ENCODE measurements at regions not wholly inside any gene's neighbourhood (a gene's known extent, or its start where the extent isn't known, plus 50 kb on each side); places are given as distances from the start of the nearest gene placed in this dataset.

- Histone ChIP-seq H3K4me3 (ENCODE audit: low read length) (no peak overlapping the region), H3K9ac (ENCODE audit: low read length) (no peak overlapping the region), H3K9me2 (replicated peaks; ENCODE audit: low read length) (no peaks in the 10 kb centered on the region), H3K4me1 (ENCODE audit: insufficient read depth, low read length) (peaks cover 4% of the 10 kb centered on the region; the same call in 1 of the 2 replicates), H3F3A (ENCODE audit: low read length, unreplicated experiment) (no peaks in the 10 kb centered on the region), H4K20me1 (ENCODE audit: low read length) (no peaks in the 10 kb centered on the region), H2AFZ (ENCODE audit: low read length) (no peak overlapping the region), H3K27ac (ENCODE audit: low read length) (no peak overlapping the region), H3K36me3 (ENCODE audit: low read depth, low read length) (peaks cover 17% of the 10 kb centered on the region), H3K9me3 (ENCODE audit: low read length) (peaks cover 15% of the 10 kb centered on the region), H3K4me2 (ENCODE audit: low read length) (no peak overlapping the region), H3K79me2 (ENCODE audit: low read length) (peaks cover 78% of the 10 kb centered on the region), H3K27me3 (ENCODE audit: low read length) (no peaks in the 10 kb centered on the region)
- TF ChIP-seq CTCF (conservative IDR thresholded peaks at IDR 0.05; ENCODE audit: low read depth, low read length), result no peak
- TF ChIP-seq EZH2phosphoT487 (IDR thresholded peaks at IDR 0.05; ENCODE audit: borderline replicate concordance, low read length), result no peak
- TF ChIP-seq EZH2 (IDR thresholded peaks at IDR 0.05; ENCODE audit: low read length, unreplicated experiment), result no peak
- ATAC-seq, result no peak; the same call in 1 of the 2 replicates
- no TSS peak for BruUV-seq (replicated peaks)
- ChIA-PET CTCF (no interaction called here), POLR2A (ENCODE audit: unreplicated experiment) (no interaction called here)
- no peak for DNase-seq
- intact Hi-C loops (cut with micrococcal nuclease), result no loop called here
Measured at GRCh38 chr14:71597287-71597920, 334.8 kb upstream of the RGS6 start.

- no peaks in the 10 kb centered on the region for H3F3A ChIP-seq (ENCODE audit: low read length, unreplicated experiment)
- H3K36me3 ChIP-seq (ENCODE audit: low read depth, low read length), result peaks cover 17% of the 10 kb centered on the region
- H4K20me1 ChIP-seq (ENCODE audit: low read length), result no peaks in the 10 kb centered on the region
- no peaks in the 10 kb centered on the region for H3K27me3 ChIP-seq (ENCODE audit: low read length)
- H3K4me3 ChIP-seq (ENCODE audit: low read length), result no peak overlapping the region
- no TSS peak for BruUV-seq (replicated peaks)
- no peak overlapping the region for H3K9ac ChIP-seq (ENCODE audit: low read length)
- H3K27ac ChIP-seq (ENCODE audit: low read length), result no peak overlapping the region
- ChIA-PET POLR2A (ENCODE audit: unreplicated experiment) (no interaction called here), CTCF (no interaction called here)
- ATAC-seq, result no peak
- H3K4me2 ChIP-seq (ENCODE audit: low read length), result no peak overlapping the region
- intact Hi-C loops (cut with micrococcal nuclease), result no loop called here
- peaks cover 15% of the 10 kb centered on the region for H3K9me3 ChIP-seq (ENCODE audit: low read length)
- no peak overlapping the region for H2AFZ ChIP-seq (ENCODE audit: low read length)
- no peaks in the 10 kb centered on the region for H3K9me2 ChIP-seq (replicated peaks; ENCODE audit: low read length)
- H3K79me2 ChIP-seq (ENCODE audit: low read length), result peaks cover 82% of the 10 kb centered on the region
- no peak for TF ChIP-seq EZH2phosphoT487 (IDR thresholded peaks at IDR 0.05; ENCODE audit: borderline replicate concordance, low read length)
- no peak for TF ChIP-seq EZH2 (IDR thresholded peaks at IDR 0.05; ENCODE audit: low read length, unreplicated experiment)
- no peak for TF ChIP-seq CTCF (conservative IDR thresholded peaks at IDR 0.05; ENCODE audit: low read depth, low read length)
- DNase-seq, result no peak
- H3K4me1 ChIP-seq (ENCODE audit: insufficient read depth, low read length), result no peaks in the 10 kb centered on the region
Measured at GRCh38 chr14:71597955-71598660, 334.1 kb upstream of the RGS6 start.

DNA sequence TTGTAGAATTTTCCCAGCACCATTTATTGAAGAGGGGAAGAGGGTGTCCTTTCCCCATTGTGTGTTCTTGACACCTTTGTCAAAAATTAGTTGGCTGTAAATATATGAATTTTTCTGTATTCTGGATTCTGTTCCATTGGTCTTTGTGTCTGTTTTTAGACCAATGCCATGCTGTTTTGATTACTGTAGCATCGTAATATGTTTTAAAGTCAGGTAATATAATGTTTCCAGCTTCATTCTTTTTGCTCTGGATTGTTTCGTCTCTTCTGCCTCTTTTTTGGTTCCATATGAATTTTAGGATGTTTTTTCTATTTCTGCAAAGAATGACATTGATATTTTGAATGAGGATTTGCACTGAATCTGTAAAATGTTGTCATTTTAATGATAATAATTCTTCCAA, 331.9 kb upstream of the RGS6 start:
- Histone ChIP-seq H3K36me3 (ENCODE audit: low read depth, low read length) (peaks cover 25% of the 10 kb centered on the region), H3K79me2 (ENCODE audit: low read length) (peaks cover 87% of the 10 kb centered on the region), H3F3A (ENCODE audit: low read length, unreplicated experiment) (no peaks in the 10 kb centered on the region), H4K20me1 (ENCODE audit: low read length) (no peaks in the 10 kb centered on the region), H3K4me3 (ENCODE audit: low read length) (no peak overlapping the region), H3K9ac (ENCODE audit: low read length) (no peak overlapping the region), H3K4me1 (ENCODE audit: insufficient read depth, low read length) (no peaks in the 10 kb centered on the region), H3K27ac (ENCODE audit: low read length) (no peak overlapping the region), H3K4me2 (ENCODE audit: low read length) (no peak overlapping the region), H3K9me3 (ENCODE audit: low read length) (peaks cover 15% of the 10 kb centered on the region), H2AFZ (ENCODE audit: low read length) (no peak overlapping the region), H3K9me2 (replicated peaks; ENCODE audit: low read length) (no peaks in the 10 kb centered on the region), H3K27me3 (ENCODE audit: low read length) (no peaks in the 10 kb centered on the region)
- no peak for DNase-seq
- no TSS peak for BruUV-seq (replicated peaks)
- intact Hi-C loops (cut with micrococcal nuclease), result no loop called here
- POLR2A ChIA-PET (ENCODE audit: unreplicated experiment), result no interaction called here
- no peak for ATAC-seq
- TF ChIP-seq CTCF (conservative IDR thresholded peaks at IDR 0.05; ENCODE audit: low read depth, low read length), result no peak
- no peak for TF ChIP-seq EZH2 (IDR thresholded peaks at IDR 0.05; ENCODE audit: low read length, unreplicated experiment)
- TF ChIP-seq EZH2phosphoT487 (IDR thresholded peaks at IDR 0.05; ENCODE audit: borderline replicate concordance, low read length), result no peak
- CTCF ChIA-PET, result no interaction called here
